ENCODE measurements at regions not wholly inside any gene's neighbourhood (a gene's known extent, or its start where the extent isn't known, plus 50 kb on each side); places are given as distances from the start of the nearest gene placed in this dataset.

DNA sequence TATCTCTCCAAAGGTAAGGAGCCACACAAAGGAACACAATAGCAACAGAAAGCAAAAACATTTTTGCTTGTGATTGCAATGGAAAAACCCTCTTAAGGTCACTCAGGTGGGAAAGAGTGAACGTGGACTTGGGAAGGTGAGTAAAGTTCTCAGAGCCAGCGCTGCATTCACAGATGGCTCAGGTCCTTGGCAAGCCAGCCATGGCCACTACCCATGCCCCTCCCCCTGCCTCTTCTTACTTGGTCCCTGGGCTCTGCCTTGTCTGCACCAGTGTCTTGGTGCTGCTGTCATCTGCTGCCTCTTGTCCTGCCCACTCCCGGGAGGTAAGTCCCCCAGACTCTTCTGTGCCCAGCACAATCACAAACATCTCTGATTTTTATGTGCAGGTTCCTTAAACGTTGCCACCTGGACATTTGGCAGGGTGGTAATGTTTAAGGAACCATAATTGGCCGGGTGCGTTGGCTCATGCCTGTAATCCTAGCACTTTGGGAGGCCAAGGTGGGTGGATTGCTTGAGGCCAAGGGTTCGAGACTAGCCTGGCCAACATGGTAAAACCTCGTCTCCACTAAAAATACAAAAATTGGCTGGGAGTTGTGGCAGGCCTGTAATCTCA is 74.6 kb downstream of the FEM1C start:
- intact Hi-C loops (cut with micrococcal nuclease): loop anchor here (10.0 kb wide), 1 partner anchor 135 kb away; the partner anchor contains the start of gene TICAM2
- H3K27me3 Mint-ChIP-seq: peaks cover 30% of the 10 kb centered on the region

DNA sequence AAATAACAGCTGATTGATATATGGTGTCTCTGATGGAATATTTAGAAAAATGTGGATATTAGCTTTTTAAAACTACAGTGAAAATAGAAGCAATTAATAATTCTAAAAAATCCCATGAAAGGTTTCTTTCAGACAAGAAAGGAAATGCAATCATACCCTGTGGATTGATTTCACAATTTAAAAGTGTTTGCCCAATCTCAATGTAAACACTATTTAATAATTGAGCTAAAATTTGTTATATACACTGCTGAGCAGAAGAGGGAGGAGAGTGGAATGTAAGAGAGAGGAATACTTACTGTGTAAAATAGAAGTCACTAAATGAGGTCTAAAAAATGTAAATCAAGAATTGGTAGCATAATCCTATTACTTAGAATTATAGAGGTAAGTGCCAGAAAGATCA is 76.9 kb downstream of the FEM1C start:
- no peaks in the 10 kb centered on the region for H3K4me1 Mint-ChIP-seq
- intact Hi-C loops (cut with micrococcal nuclease): loop anchor here (10.0 kb wide), 1 partner anchor 137 kb away; the partner anchor contains the start of gene TICAM2
- peaks cover 39% of the 10 kb centered on the region for H3K27me3 Mint-ChIP-seq
- no peak for DNase-seq
- no peak overlapping the region for H3K4me3 Mint-ChIP-seq
- no peak overlapping the region for H3K27ac Mint-ChIP-seq
- no peaks in the 10 kb centered on the region for H3K36me3 Mint-ChIP-seq (ENCODE audit: low read depth)
- H3K9me3 Mint-ChIP-seq: no peaks in the 10 kb centered on the region

More for the DNA sequence above, 74.6 kb downstream of the FEM1C start:
- no peaks in the 10 kb centered on the region for H3K36me3 Mint-ChIP-seq (ENCODE audit: low read depth)
- no peaks in the 10 kb centered on the region for H3K9me3 Mint-ChIP-seq
- no peak for DNase-seq
- H3K4me3 Mint-ChIP-seq: no peak overlapping the region
- no peak overlapping the region for H3K27ac Mint-ChIP-seq
- H3K4me1 Mint-ChIP-seq: no peaks in the 10 kb centered on the region

DNA sequence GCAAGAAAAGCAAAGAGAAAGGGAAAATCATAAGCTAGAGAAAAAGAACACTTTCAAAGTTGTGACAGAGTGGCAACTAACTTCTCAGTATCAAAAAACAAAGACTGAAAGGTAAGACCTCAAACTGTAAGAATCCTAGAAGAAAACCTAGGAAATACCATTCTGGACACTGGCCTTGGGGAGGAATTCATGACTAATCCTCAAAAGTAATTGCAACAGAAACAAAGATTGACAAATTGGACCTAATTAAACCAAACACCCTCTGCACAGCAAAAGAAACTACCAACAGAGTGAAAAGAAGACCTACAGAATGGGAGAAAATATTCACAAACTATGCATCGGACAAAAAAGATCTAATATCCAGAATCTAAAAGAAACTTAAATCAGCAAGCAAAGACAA is 79.1 kb downstream of the FEM1C start:
- Mint-ChIP-seq H3K27ac (no peak overlapping the region), H3K27me3 (peaks cover 39% of the 10 kb centered on the region), H3K4me1 (peaks cover 10% of the 10 kb centered on the region), H3K9me3 (no peaks in the 10 kb centered on the region), H3K36me3 (ENCODE audit: low read depth) (no peaks in the 10 kb centered on the region), H3K4me3 (no peak overlapping the region)
- intact Hi-C loops (cut with micrococcal nuclease): loop anchor here (10.0 kb wide), 1 partner anchor 139 kb away; the partner anchor contains the start of gene TICAM2
- no peak for DNase-seq

DNA sequence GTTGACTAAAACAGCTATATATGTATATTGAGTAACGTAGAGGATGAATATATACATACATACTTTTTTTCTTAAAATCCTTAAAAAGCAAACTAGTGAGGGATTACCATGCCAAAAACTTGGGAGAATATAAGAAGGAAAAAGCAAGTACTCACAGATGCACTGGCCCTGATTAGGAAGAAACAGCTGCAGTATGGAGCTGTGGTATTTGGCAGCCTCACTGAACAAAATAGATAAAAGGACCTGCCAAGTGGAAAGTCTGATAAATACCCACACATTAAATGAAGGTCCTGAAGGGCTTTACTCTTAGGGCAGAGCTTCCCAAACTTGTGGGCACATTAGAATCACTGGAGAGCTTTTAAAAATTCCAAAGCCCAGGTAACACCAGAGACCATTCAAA is 80.6 kb downstream of the FEM1C start:
- H3K27ac Mint-ChIP-seq: no peak overlapping the region
- intact Hi-C loops (cut with micrococcal nuclease): loop anchor here (10.0 kb wide), 1 partner anchor 141 kb away; the partner anchor contains the start of gene TICAM2
- no peak overlapping the region for H3K4me3 Mint-ChIP-seq
- no peaks in the 10 kb centered on the region for H3K9me3 Mint-ChIP-seq
- H3K36me3 Mint-ChIP-seq (ENCODE audit: low read depth): no peaks in the 10 kb centered on the region
- peaks cover 37% of the 10 kb centered on the region for H3K27me3 Mint-ChIP-seq
- no peak for DNase-seq
- H3K4me1 Mint-ChIP-seq: peaks cover 10% of the 10 kb centered on the region

DNA sequence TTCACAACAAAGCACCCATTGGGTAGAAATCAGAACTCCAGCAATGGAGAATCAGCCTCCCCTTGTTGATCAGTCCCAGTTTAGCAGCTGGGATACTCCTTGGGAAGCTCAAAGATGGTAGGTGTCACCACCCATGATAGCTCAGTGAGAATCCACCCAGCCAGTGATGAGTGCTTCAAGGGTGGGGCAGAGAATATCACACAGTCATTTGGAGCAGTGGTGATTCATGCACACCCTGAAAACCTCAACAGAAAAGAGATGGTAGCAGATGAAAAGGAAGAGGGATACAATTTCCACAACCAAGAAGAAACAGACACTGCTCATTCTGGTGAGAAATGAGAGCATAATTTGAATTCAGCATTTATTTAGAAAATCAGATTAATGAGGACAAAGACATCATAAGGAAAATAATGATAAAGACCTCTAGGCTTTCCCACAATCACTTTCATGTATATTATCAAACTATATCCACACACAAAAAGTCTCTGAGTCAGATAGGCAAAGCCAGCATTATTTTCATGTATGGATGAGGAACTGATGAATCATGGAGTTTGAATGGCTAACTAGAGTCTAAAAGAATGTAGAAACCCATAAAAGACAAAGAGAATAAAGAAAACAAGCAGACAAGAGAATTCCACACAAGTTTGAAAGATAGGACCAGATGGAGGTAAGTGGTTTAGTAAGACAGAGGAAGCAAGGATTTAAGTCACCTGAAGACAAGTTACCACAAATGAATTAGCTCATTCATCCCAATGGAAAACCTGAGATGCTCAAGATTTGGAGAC is 82.9 kb downstream of the FEM1C start:
- intact Hi-C loops (cut with micrococcal nuclease): loop anchor here (1.0 to 10.0 kb wide), 3 partner anchors 47 to 143 kb away; partner anchors contain the start of genes FEM1C and TICAM2
- H3K4me3 Mint-ChIP-seq: no peak overlapping the region

DNA sequence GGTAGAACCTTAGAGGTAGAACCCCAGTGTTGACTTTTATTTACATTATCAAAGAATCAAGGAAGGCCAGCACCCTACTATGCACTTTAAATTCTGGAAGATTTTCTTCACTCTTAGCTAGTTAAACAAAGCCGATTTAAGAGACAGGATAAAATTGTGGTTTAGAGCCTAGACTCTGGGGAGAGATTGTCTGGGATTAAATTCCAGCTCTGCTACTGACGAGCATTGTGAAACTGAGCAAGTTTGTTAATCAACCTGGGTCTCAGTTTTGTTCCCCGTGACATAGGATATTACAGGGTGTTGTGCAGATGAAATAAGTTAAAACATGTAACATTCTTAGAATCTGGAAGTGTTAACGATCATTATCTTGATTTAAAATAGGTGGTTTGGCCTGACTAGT is 83.5 kb downstream of the FEM1C start:
- intact Hi-C loops (cut with micrococcal nuclease): loop anchor here (1.0 to 10.0 kb wide), 3 partner anchors 46 to 144 kb away; partner anchors contain the start of genes FEM1C and TICAM2
- Mint-ChIP-seq H3K27me3 (peaks cover 20% of the 10 kb centered on the region), H3K4me1 (peaks cover 10% of the 10 kb centered on the region), H3K4me3 (no peak overlapping the region), H3K36me3 (ENCODE audit: low read depth) (no peaks in the 10 kb centered on the region), H3K9me3 (no peaks in the 10 kb centered on the region), H3K27ac (peak overlapping the region; percentile 85)
- no peak for DNase-seq

More for the DNA sequence above, 82.9 kb downstream of the FEM1C start:
- Mint-ChIP-seq H3K27ac (peak overlapping the region; percentile 85), H3K27me3 (peaks cover 23% of the 10 kb centered on the region), H3K9me3 (no peaks in the 10 kb centered on the region), H3K4me1 (peaks cover 10% of the 10 kb centered on the region), H3K36me3 (ENCODE audit: low read depth) (no peaks in the 10 kb centered on the region)
- DNase-seq: peak; percentile 67

DNA sequence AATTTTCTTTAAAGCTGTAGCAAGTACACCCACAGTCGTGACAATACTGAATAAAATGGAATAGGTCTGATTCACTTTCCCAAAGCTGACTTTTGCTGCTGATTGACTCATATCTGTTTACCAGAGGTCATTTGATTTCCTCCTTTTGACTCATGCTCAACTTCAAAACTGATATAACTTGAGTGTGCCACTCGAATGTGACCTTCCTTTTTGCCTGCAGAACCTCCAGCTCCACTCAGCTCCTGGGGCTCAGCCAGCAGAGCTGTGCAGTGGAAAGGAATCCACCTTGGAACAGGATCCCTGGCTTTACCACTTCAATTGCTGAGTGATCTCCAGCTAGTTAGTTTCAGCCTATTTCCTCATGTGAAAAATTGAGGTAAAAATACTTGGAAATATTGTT is 84.1 kb downstream of the FEM1C start:
- H3K27ac Mint-ChIP-seq: no peak overlapping the region
- peaks cover 15% of the 10 kb centered on the region for H3K27me3 Mint-ChIP-seq
- no peaks in the 10 kb centered on the region for H3K36me3 Mint-ChIP-seq (ENCODE audit: low read depth)
- intact Hi-C loops (cut with micrococcal nuclease): loop anchor here (1.0 to 10.0 kb wide), 4 partner anchors 27 to 144 kb away; partner anchors contain the start of gene TICAM2
- no peaks in the 10 kb centered on the region for H3K9me3 Mint-ChIP-seq
- no peak overlapping the region for H3K4me3 Mint-ChIP-seq
- DNase-seq: peak; percentile 60
- H3K4me1 Mint-ChIP-seq: peaks cover 10% of the 10 kb centered on the region

DNA sequence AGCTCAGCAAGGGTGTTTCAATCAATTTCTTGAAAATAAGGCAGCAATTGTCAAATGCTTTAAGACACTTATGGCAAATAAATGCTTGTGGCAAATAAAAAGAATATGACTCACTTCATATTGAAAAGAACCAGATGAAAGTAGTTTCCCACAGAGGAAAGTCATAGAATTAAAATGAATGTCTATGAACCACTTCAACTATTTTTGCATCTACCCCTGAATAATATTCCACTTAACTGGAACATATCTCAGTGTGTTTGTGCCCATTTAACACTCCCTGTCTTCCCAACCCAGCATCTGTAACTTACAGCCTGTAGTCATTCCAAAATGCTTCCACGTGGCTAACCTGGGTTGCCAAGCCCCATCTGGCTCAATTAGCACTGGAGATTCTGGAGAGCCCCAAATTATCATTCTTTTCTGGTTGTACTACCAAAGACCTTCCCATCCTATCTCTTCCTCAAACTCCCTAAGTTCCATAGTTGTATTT is 84.7 kb downstream of the FEM1C start:
- H3K27me3 Mint-ChIP-seq: peaks cover 12% of the 10 kb centered on the region
- peaks cover 10% of the 10 kb centered on the region for H3K4me1 Mint-ChIP-seq
- no peak for DNase-seq
- H3K27ac Mint-ChIP-seq: no peak overlapping the region
- no peaks in the 10 kb centered on the region for H3K9me3 Mint-ChIP-seq
- H3K4me3 Mint-ChIP-seq: no peak overlapping the region
- no peaks in the 10 kb centered on the region for H3K36me3 Mint-ChIP-seq (ENCODE audit: low read depth)
- intact Hi-C loops (cut with micrococcal nuclease): loop anchor here (1.0 to 10.0 kb wide), 4 partner anchors 27 to 145 kb away; partner anchors contain the start of gene TICAM2

DNA sequence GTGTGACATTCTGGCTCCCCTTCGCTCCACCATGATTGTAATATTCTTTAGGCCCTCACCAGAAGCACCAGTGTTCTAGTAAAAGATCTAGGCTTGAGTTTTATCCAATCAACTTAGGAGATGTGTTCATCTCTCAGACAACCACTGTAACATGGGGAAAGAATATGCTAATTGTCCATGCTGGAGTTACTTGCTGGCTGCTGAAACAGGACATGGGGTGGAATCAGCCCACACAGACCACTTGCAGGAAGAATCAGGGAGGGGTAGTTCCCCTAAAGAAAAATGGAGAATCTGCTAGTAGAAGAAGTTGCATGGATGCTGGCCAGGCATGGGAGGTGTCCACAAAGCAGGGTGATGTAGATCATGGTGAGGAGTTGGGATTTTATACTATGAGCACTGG is 86.2 kb downstream of the FEM1C start:
- DNase-seq: no peak
- intact Hi-C loops (cut with micrococcal nuclease): no loop called here
- Mint-ChIP-seq H3K27me3 (peaks cover 5% of the 10 kb centered on the region), H3K36me3 (ENCODE audit: low read depth) (no peaks in the 10 kb centered on the region), H3K27ac (no peak overlapping the region), H3K9me3 (no peaks in the 10 kb centered on the region), H3K4me1 (peaks cover 10% of the 10 kb centered on the region), H3K4me3 (no peak overlapping the region)

DNA sequence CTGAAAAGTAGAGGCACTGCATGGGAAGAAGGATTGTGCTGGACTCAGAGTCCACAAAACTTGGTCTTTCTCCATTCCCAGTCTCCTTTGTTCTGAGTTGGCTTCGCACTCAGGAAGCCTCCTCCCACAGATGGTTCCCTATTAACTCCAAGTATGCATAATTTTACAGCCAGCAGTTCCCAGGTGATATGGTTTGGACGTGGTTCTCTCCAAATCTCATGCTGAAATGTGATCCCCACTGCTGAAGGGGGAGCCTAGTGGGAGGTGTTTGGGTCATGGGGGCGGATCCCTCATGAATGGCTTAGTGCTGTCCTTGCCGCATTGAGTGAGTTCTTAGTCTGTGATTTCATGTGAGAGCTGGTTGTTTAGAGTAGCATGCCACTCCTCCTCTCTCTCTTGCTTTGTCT is 86.6 kb downstream of the FEM1C start:
- Mint-ChIP-seq H3K27me3 (peaks cover 5% of the 10 kb centered on the region), H3K27ac (no peak overlapping the region), H3K4me3 (no peak overlapping the region), H3K9me3 (no peaks in the 10 kb centered on the region), H3K36me3 (ENCODE audit: low read depth) (no peaks in the 10 kb centered on the region), H3K4me1 (peaks cover 10% of the 10 kb centered on the region)
- intact Hi-C loops (cut with micrococcal nuclease): no loop called here
- DNase-seq: no peak

DNA sequence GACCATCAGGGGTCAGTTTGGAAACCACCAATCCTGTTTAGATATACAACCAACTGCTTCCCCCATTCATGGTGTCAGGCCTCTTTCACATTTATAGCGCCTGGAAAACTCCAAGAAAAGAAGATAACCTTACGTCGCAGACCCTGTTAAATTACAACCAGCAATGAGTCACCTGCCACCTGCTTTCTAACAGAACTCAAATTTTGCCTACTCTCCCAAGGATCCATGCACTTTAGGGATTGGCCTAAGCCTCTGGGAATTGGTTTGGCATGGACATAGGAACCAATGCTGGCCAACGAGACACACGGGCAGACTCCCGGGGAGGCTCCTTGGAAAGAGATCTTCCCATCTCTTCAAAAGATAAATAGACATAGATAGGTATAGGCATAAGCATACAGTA is 87.0 kb downstream of the FEM1C start:
- no peaks in the 10 kb centered on the region for H3K9me3 Mint-ChIP-seq
- intact Hi-C loops (cut with micrococcal nuclease): no loop called here
- H3K4me1 Mint-ChIP-seq: peaks cover 10% of the 10 kb centered on the region
- H3K36me3 Mint-ChIP-seq (ENCODE audit: low read depth): no peaks in the 10 kb centered on the region
- no peak for DNase-seq
- H3K27me3 Mint-ChIP-seq: peaks cover 5% of the 10 kb centered on the region
- no peak overlapping the region for H3K27ac Mint-ChIP-seq
- no peak overlapping the region for H3K4me3 Mint-ChIP-seq

DNA sequence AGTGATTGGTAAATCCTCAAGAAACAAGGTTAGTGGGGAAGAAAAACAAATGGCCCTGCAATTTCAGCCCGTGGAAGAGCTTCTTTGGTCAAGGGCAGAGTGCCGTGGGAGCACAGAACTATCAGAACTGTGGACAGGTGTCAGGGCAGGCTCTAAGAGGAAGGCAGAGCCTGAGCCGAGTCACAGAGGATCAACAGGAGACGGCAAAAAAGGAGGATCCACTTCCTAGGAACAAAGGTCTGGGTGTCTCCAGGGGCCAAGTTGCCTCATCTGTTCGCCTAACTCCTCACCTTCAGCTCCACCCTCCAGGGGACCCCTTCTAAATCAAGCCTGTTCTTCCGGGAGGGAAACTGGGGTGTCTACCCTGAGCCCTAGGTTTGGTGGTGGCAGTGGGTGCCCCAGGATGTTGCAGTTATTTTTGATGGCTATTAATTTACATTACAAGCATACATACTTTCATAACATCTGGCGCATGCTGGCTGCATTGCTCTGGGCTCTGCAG is 88.0 kb downstream of the FEM1C start:
- H3K36me3 Mint-ChIP-seq (ENCODE audit: low read depth): no peaks in the 10 kb centered on the region

DNA sequence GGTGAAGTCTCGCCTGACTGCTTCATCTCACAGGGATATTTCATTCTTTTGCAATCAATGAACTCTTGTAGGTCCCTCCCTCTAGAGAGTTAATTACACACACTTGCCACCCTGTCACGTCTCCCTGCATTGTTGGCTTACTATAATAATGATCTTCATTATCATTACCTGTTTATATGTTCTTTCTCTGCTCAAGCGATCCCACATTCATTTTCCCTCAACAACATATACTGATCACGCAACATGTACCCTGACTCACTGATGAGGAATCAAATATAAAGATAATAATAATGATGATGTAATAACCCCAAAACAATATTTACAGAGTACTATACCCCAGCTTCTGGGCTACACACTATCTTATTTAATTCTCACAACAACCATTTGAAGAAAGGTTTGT is 88.5 kb downstream of the FEM1C start:
- Mint-ChIP-seq H3K27me3 (peaks cover 3% of the 10 kb centered on the region), H3K27ac (no peak overlapping the region), H3K36me3 (ENCODE audit: low read depth) (no peaks in the 10 kb centered on the region), H3K4me1 (peaks cover 2% of the 10 kb centered on the region), H3K4me3 (no peak overlapping the region), H3K9me3 (no peaks in the 10 kb centered on the region)
- no peak for DNase-seq
- intact Hi-C loops (cut with micrococcal nuclease): no loop called here

More for the DNA sequence above, 88.0 kb downstream of the FEM1C start:
- H3K27ac Mint-ChIP-seq: no peak overlapping the region
- H3K4me3 Mint-ChIP-seq: no peak overlapping the region
- peaks cover 3% of the 10 kb centered on the region for H3K4me1 Mint-ChIP-seq
- H3K9me3 Mint-ChIP-seq: no peaks in the 10 kb centered on the region
- intact Hi-C loops (cut with micrococcal nuclease): no loop called here
- peaks cover 3% of the 10 kb centered on the region for H3K27me3 Mint-ChIP-seq
- DNase-seq: no peak

DNA sequence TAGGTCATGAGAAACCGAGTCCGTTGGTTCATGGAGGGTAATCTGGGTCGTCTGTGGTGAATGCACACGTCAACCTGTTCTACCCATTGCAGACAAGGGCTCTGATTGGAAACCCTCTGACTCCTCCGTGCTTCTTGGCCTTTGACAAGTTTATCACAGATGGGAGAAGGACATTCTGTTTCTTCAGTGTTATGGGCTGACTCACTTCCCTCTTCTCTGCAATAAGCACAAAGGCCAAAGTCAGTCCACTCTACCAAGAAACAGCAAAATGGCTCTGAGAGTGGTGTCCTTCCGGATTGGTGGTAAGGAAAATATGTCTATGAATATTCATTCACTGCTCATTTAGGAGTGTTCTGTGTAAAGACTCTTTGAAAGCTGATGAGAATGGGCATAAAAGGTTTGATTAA is 89.3 kb downstream of the FEM1C start:
- intact Hi-C loops (cut with micrococcal nuclease): no loop called here
- H3K27me3 Mint-ChIP-seq: peaks cover 3% of the 10 kb centered on the region
- no peaks in the 10 kb centered on the region for H3K36me3 Mint-ChIP-seq (ENCODE audit: low read depth)
- no peaks in the 10 kb centered on the region for H3K9me3 Mint-ChIP-seq
- H3K4me3 Mint-ChIP-seq: no peak overlapping the region
- H3K27ac Mint-ChIP-seq: no peak overlapping the region
- H3K4me1 Mint-ChIP-seq: peaks cover 5% of the 10 kb centered on the region
- no peak for DNase-seq

Data from activated CD4-positive, alpha-beta T cell treated with anti-CD3 and anti-CD28 coated beads, Interleukin-2, amount 10 ng/mL, durations not matched to agents 24 days and 14 days (primary cell).